C4-2B (cell line): ENCODE measurements at regions not wholly inside any gene's neighbourhood (a gene's known extent, or its start where the extent isn't known, plus 50 kb on each side); places are given as distances from the start of the nearest gene placed in this dataset.

Experiments used
- CTCF ChIP-seq: fragments of 450-650 bp; conservative IDR thresholded peaks from 2 replicates; pipeline ENCODE4 v1.5.1; 2017; ENCODE audit warnings: mild to moderate bottlenecking
- ZFX ChIP-seq: fragments of 450-650 bp; IDR thresholded peaks from 2 replicates; pipeline ENCODE4 v1.6.1; 2017

GRCh38 chr3:161941891-161942290 is 445.3 kb downstream of the OTOL1 start:
- TF ChIP-seq CTCF (no peak), ZFX (no peak)
